Suppressor macrophage treated with lipopolysaccharide for 1 hour (primary cell): ENCODE measurements at regions not wholly inside any gene's neighbourhood (a gene's known extent, or its start where the extent isn't known, plus 50 kb on each side); places are given as distances from the start of the nearest gene placed in this dataset.

Experiments
- DNase-seq, 3 donors: peaks; one replicate each; pipeline ENCODE4 v3.0.0-alpha.2; 2020 to 2022

DNA sequence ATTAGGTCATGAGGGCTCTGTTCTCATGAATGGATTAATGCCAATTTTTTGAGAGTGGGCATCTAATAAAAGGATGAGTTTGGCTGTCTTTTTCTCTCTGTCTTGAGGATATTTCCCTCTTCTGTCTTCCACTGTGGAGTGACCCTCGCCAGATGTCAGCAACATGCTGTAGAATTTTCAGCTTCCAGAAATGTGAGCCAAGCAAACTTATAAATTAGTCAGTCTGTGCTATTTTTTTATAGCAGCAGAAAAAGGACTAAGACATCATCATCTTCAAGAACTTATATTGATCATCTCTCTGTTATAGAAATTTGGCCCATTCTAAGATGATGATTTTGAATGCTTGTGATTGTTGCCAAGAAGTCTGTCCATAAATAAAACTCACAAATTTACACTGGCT lies 431.4 kb downstream of the FGF9 start:
- DNase-seq, result no peak

DNA sequence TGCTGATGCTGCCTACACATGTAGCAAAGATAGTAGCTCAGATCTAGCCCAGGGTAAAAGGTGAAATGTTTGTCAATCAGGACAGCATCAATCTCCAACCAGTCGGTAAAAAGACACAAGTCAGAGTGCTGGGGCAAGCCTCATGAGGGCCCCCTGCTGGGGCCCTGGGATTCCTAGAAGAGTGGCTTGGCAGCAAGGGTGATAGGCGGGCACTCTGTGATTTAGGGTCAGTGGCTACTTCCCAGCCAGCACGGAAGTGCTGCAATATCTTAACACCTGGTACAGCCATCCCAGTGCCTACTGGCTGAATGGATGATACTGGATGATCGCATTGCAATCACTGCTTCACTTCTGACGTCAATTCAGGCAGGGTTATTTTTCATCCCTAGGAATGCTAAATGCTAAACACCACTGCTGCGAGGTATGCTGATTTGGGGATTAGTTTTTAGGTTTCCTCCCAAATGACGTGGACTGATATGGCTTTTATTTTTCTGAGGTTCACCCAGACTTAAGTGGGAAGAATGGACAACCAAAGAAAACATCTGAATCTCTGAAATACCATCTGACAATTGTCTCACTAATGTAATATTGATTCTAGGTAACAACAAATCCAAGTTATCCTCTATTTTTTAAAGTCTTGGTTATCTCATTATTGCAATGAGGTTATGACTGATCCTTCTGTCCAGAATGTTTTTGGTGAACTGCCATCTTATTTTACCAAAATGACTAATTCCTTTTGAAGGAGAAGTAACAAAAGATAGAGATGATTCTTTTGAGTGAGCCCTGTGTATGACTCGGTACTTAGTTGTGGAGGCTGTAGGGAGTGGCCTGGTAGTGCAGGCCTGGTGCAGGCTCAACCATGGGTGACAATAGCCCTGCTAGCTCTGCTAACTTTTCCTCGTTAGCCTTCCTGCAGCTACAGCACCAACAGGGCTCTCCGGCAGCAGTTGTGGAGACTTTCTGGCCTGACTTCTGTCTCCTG lies 432.5 kb downstream of the FGF9 start:
- peak; percentile 5 to 47 (median 44) for DNase-seq

DNA sequence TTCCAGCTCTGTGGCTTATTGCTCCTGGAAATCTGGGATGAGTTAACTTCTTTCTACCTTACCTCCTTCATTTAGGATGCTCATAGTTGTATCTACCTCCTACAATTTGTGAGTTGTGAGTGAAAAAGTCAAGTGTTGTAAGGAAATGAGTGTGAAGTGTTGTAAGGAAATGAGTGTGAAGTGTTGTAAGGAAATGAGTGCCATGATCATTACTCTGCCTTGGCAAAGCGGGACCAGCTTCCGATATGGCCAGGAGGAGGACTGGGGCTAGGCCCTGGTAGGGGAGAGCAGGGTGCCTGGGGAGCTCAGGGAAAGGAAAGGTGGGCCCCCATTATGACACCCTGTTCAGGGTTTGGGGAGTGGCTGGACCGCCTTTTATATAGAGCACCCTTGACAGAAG lies 435.2 kb downstream of the FGF9 start:
- DNase-seq, result no peak

DNA sequence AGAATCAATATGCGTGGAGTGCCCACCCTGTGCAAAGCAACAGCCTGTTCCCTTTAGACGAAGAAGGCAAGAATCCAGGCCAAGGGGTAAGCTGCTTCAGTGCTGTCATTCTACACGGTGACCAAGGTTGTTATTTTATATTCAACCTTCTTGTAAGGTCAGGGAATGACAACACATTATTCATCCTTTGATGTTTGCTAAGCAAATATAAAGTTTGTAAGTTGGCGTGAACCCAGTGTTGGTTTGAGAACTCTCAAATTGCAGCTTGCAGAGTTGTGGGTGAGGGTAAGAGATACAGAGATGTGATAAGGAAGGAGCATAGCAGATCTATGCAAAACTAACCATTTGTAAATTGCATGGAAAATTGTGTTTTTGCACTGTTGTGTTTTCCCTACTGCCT lies 436.7 kb downstream of the FGF9 start:
- DNase-seq, result no peak

DNA sequence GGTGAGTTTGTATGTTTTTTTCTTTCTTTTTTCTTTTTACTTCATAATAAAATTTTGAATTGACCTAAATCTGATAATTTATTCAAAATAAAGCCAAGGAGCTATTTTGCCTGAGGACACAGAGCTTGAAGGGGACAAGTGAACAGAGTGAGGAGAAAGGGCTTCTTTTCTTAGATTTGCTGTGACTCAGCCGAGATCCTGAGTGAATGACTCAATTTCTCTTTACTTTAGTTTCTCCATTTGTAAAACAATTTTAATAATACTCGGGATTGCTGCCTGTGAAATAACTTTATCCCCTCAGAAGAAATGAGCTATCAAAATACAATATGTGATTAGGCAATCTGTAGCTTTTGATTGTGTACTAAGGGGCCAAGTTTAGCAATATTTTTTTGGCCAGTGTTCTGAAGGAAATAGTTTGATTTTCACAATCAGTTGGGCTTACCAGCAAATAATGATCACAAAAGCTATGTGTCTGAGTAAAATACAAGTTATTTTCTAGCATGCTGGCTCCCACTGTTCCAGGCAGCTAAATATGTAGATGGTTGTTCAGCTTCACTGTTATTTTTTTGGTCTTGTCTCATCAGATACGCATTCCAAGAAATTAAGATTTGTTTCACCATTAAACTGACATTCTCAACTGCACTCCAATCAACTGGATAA lies 437.5 kb downstream of the FGF9 start:
- DNase-seq, result peak; percentile 13 to 51 (median 34)

DNA sequence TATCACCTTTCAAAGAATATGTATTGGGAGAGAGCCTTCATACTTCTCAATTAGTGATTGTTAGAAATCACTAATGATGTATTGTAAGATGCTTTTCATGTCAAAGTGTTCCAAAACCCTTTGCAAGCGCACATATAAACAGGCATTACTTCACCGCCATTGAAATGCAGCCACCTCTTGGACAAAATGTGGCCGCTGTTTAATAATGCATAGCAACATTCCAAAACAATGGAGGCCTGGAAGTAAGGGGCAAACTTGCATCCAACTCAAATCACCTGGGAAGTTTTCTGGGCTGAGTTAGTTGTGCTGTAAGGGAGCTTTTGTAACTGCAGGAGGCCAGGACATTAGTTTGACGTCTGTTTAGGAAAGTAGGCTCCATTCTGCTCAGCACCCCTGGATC lies 438.1 kb downstream of the FGF9 start:
- DNase-seq, result no peak

DNA sequence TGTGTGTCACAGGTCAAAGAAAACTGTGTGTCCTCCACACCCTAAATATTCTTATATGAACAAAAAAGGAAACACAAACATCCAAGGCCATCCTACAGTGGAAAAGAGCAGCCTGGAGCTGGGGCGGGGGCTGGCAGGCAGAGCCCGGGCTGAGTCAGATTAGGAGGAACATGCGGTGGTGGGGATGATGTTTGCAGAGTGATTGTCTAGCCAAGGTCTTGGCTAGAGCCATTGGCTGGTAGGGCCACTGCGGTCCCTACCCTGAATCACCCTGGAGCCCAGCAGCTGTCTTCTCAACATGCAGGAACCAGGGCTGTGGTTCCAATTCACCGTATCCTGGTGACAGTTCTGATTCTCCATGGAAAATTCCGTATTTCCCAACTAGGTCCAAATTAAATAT lies 439.5 kb downstream of the FGF9 start:
- DNase-seq, result no peak

DNA sequence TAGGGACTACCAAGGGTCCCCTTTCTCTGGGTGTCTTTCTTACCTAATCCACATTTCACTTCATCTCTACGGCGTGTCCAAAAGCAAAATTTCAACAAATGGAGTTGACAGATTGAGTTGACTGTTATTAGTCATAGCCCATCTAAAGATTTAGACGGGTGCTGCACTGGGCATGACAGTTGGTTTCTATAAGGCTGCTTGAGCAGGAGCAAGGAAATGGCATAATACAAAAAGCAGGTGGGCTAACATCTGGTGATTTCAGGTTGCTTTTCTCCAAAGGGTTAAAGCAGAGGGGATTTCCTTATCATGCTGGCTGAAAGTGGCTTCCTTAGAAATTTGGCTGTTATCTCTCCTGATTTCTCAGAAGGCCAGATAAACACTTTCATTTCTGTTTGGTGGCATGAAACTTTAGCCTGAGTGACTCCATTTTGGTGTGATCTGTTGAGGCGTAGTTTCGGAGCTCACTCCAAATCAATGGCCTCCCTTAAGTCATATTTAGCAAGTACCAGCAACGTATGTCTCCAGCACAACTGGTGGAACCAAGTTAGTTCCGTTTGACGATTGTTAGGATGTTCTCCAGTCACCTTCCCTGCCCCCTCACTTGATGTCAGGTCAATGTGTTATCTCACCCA lies 440.4 kb downstream of the FGF9 start:
- DNase-seq, result no peak

DNA sequence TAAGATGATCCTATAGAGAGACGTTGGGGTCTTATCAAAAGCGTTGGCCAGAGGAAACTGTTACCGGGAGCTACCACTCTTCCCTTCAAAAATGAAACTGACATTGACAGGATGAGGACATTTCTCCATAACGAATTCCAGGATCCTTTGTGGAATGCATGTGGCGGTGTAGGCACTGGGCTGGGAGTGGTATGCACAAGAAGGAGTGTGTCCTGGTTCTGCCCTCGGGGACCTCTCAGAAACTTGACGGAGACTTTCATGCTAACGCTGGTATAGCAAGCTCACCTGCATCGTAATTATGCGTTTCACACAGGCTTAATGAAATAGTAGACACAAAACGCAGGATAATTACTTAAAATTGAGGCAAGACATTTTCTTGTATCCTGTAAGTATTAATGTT lies 441.1 kb downstream of the FGF9 start:
- no peak for DNase-seq

DNA sequence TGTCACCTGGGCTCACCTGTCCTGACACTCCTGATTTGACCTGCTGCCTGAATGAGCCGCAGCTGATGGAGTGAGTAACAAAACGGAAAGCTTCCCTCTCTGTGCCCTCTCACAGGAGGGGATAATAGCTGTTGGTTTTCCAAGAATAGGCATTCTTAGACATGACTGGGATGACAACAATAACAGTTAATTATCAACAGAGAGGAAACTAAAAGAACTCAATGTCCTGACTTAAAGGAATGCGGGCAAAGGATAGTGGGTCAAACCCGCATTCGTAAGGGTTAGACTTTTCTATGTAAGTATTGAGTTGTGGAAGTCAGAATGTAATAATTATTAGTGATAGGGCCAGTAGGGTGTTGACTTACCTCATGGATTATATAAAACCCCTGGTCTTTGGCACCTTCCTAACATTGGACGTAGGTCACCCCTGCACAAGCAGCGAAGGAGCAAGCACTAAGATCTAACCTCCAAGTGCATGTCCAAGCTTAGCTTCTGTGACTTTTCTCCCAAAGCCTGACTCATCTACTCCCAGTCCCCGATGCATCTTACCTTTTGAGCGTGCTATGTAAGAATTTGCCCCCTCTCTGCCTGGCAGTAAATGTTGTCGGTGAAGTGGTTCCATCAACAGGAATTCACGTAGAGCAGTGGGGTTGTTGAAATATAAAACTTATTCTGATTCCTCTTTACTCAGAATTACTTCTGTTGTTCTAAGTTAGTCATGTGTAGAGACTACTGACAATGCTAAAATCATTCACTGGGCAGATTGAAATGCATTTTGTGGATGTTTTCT lies 442.3 kb downstream of the FGF9 start:
- no peak for DNase-seq

DNA sequence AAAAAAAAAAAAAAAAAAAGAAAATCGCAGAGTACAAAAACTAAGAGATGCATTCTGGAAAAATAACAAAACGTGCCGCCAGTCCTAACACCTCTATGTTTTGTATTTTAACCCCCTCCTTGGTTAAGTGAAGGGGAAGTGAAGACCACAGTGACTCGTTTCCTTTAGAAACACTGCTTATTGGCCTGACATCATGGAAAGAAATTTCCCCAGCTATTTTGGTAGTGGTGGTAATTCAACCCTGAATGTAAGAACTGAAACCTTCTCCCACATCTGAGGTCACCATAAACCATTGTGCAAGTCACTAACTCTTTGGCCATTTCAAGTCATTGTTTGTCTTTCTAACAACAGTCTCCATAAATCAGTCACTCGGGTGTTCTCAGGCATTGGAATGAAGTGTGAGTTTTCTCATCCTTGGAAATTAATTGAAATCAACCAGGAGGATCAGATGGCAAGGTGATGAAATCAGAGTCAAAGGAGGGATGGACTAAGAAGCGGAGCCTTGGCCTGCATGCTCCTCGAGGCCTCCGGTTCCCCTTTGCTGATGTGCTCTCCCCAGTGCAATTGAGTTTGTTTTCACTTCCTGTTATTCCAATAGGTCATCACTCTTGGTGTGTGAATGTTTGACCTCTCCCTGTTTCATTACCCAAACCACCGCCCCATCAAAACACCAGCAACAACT lies 443.9 kb downstream of the FGF9 start:
- peak; percentile 87 to 97 (median 97) for DNase-seq

DNA sequence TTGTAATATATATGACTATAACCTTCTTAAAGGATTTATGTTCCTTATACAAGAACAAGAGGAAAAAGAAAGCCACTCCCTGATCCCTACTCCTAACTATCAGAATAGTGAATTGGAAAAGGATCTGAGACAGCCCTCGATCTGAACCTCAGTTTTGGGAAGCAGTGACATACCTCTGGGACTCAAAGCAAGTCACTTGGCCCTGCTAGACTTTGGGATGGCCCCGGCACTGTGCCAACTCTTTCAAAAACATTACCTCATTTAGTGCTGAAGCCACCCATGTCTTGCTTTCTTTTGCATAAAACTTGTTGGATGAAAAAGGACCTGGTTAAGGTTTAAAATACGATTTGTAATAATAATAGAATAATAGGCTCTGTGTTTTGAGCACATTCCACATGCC lies 447.3 kb downstream of the FGF9 start:
- DNase-seq, result no peak

DNA sequence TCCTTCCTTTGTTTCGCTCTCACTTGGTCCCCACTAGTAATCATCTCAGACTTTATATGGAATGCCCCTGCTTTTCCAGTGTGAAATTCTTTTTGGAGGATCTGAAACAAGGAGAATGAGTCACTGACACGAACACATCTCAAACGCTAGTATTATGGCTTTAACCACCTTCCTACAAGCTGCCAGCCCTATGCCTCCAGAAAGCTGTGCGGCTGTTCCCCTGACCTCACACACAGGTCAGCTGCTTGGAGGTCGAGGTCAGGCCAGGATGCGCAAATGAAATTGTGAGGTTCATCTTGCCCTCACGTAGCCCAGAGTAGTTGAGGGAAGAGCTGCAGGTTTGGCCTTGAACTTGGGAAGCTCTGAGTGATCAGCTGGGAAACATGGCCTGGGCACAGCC lies 449.8 kb downstream of the FGF9 start:
- DNase-seq, result peak in 1 of 3 donors; percentile 17

DNA sequence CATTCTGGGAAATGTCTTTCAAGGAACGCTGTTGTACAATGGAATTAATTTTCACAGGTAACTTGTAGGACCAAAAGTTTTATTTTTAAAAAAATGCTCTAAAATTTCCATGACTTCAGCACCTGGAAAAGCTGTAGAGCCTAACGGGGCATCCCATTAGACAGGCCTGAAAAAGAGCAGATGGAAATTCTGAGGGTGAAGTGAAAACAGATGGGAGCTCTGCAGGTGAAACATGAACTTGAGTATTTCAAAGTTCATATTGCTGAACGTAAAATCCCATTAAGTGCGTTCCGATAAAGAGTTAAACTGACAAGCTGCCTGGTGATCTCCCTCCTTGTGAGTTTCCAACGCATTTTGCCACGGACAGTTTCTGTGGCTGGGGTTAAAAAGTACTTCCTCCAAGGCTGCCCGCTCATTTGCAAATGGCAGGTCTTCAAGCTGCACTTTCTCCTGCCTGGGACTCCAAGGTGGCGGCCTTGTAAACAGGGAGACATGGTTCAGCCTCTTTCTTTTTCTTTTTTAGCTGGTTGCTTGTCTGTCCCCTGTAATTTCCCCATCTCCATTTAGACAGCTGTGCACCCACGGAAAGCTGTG lies 450.4 kb downstream of the FGF9 start:
- DNase-seq, result no peak

DNA sequence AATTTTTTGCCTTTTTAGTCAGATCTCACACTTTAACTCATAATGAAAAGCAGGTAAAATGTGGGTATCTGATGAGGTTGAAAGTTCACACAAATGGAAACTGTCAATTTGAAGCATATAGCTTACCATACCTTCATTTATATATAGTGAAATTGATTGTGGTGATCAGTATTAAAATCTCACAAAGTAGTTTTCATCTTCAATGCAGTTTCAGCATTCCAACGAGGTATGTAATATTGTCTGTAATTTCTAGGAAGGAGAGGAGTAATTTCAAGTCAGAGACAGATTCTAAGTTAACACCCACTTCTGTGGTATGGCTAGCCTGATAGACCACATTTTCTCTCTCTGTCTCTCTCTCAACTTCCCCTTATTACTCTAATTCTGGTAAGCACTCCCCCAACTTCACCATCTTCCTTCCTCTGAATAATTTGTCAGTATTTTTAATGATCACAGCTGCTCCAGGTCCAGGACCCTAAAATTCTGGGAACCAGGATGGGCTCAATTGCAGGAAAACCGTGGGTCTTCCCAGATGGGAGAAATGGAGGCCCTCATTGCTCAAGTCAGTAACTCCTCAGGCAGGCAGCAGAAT lies 455.7 kb downstream of the FGF9 start:
- peak; percentile 24 to 55 (median 38) for DNase-seq

DNA sequence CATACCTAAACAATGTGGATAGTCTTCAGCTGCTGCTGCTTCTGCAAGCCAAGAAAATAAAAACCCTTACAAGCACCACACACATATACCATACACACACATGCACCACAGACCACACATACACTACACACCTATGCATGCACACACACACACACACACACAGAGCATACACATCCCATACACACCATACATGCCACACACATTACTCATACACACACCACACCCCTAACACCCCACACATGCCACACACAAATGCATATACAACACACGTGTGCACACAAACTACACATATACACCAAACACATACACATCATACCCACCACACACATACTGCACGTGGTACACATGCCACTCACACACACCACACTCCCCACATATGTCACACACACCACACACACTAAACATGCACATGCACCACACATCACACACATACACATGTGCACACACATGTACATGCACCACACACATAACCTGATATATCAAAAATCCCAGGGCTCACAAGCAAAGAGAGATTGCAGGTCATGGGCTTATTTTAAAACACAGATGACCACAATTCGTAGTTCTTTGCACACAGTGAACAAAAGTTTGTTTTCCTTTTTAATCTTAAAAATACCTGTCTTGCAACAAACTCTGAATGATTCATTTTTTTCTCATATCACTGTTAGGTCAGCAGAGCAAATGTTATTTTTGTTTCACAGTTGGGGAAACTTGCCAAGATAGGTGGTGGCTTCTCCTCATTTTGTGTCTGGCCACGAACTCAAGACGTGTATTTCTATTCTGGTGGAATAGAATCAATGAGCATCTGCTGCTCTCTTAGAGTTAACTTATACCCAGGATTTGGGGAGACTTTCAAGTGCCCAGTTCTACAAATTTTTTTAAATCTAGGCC lies 456.6 kb downstream of the FGF9 start:
- DNase-seq, result no peak

DNA sequence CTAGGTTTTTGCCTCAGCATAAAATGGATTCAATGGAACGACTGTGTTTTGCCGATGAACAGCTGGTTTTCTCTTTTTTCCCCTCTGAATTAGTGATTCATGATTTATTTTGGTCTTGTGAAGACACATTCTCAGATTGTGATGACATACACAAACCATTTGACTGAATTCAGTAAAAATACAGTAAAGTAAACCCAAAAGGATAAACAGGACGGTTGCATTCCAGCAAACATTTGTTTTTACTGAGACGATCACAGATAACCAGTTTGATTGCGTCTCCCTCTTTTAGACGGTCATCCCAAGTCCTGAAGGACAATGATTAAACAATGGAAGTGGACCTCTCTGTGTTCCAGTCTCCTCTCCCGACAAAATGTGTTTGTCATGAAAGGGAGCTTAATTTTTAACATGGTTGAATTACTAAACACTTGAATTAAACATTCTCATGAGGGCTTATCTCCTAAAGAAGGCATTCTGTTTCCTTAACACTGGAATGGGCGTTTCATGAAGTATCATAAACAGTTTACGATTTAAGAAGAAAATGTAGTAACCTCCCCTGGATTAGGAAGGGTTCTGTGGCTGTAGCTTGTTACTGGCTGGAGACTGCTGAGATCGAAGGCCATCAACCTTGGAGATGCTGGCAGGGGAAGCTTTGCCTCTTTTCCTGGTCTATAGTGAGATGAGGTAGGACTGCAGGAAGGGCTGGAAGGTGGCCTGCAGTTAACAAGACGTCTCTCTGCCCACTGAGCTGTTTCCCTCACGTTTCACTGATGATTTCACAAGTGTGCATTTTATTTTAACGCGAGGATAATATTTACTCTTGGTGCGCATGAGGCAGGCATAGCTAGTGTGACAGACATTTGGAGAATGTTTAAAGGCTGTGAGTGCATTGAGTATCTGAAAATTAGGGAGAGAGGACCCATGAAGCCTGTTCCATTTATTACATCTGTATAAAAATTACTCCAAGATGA lies 457.9 kb downstream of the FGF9 start:
- no peak for DNase-seq

DNA sequence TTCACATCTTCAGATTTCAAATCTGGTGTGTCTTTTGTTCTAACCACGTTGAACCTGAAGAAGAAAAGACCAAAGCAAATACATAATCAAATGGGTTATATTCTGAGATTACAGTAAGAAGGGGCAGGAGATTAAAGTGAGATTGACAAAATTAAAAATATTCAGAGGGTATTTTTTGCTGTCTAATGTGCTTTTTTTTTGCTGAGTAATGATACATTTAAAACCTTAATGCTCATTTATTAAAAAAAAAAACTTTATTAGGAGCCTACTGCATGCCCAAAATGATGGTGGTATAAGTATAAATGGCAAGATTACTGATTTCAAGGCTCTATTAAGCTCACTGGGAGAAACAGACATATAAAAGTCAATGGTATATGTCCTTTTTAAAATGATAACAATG lies 459.4 kb downstream of the FGF9 start:
- no peak for DNase-seq

DNA sequence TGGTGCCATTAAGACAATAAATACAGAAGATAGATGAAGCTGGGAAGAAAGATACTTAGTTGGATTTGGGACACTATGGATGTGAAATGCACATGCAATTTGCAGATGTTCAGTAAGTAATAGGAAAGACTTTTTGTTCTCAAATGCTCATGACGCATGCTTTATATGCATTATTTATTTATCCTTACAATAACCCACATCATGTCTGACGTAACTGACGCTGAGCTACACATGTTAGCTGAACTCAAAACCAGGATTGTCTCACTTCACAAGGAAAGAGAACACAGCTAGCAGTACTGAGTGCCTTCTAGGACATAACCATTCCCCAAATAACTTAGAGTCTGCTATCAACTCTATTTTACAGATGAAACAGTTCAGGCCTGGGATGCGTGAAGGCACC lies 463.4 kb downstream of the FGF9 start:
- no peak for DNase-seq
